Activated CD8-positive, alpha-beta memory T cell treated with anti-CD3 and anti-CD28 coated beads for 36 hours (primary cell): ENCODE measurements at regions not wholly inside any gene's neighbourhood (a gene's known extent, or its start where the extent isn't known, plus 50 kb on each side); places are given as distances from the start of the nearest gene placed in this dataset.

Experiments used
- CTCF ChIA-PET: fragments of 350-600 bp; sonication (Branson Sonifier 250); formaldehyde crosslinking; loops from one replicate; lab custom pipeline; 2021; ENCODE audit warnings: antibody characterized with exemption; lab: Charles Lee
- POLR2A ChIA-PET: fragments of 350-600 bp; sonication (Branson Sonifier 250); formaldehyde crosslinking; loops from one replicate; lab custom pipeline; 2021; ENCODE audit warnings: antibody characterized with exemption; lab: Charles Lee

DNA sequence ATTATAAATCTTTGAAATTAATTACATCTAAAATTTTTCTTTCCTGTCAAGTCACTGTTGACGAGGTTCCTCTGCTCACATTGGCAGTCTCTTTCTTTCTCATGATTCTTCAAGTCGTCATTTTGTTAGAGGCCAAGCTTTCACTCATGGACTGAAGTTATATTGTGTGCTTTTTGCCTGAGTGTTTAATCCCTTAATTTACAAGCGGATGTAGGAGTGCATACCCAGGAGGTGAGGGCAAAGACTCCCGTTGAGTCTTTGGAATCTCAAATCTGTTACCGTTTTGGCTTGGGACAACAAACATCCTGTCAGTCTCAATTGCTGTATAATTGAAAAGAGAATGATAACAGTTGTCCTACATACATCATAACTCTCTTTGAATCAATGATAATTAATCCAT, 345.0 kb downstream of the TRIML1 start:
- CTCF ChIA-PET, result no interaction called here
- POLR2A ChIA-PET, result no interaction called here

DNA sequence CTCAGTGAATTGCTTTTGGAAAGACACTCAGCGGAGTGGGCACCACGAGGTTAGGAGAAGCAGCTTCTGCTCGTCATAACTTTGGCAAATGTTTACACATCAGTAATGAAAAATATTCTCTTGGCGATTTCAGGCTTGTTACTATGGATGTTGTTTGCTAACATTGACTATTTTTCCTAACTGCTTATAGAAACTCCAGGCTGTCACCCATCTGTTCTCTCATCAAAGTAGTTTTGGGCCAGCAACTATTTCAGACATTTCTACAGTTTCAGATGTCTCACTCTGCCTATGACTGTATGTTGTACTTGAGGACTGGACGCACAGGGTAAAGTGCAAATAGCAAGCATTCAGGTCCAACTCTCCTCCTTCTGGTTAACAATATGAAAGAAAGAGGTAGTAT, 346.7 kb downstream of the TRIML1 start:
- ChIA-PET POLR2A (no interaction called here), CTCF (interaction anchor here (0.5 kb wide), 1 partner anchor 98 kb away, joined by 3 read pairs; no protein-coding TSS in a partner anchor)

- CTCF ChIA-PET, result no interaction called here
- POLR2A ChIA-PET, result no interaction called here
These were observed 353.6 kb downstream of the TRIML1 start for GRCh38 chr4:188492886-188493285.

- POLR2A ChIA-PET, result no interaction called here
These were observed 355.9 kb downstream of the TRIML1 start for GRCh38 chr4:188495169-188495568.

DNA sequence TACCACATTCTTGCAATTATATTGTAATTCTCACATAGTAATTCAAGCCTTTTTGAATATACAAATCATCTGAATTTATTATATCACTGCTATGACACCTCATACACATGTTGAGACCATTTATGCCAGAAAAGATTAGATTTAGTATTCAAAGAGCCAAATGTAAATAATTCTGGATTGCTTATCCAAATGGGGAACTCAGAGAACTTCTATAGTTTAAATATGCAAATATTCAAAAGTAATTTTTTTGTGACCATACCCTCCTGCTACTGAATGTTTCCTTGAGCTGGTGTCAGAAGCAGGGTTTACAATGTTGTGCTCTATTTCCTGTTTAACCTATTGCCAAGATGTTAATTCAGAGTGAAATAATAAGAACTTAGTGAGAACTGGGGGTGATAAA, 372.2 kb downstream of the TRIML1 start:
- ChIA-PET POLR2A (no interaction called here), CTCF (no interaction called here)

More at GRCh38 chr4:188495169-188495568, 355.9 kb downstream of the TRIML1 start:
- CTCF ChIA-PET, result no interaction called here

- ChIA-PET POLR2A (no interaction called here), CTCF (no interaction called here)
These were observed 393.5 kb downstream of the TRIML1 start for GRCh38 chr4:188532751-188533150.

DNA sequence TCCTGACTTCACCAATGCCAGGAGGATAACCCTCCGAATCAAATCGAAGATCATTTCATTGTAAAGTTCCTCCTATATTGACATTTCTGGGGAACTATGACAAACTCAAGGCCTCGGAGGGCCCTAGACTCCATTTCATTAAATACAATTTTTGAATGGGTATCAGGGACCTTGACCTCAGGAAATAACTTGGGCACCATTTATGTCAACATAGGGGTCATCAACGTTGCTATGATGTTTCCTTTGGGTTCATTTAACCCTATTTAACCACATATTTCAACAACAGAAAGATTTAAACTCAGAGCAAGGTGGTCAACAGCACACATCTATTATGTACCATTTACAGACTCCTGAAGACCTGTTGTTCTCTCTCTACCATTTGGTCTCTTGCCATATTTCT, 395.1 kb downstream of the TRIML1 start:
- POLR2A ChIA-PET, result no interaction called here

DNA sequence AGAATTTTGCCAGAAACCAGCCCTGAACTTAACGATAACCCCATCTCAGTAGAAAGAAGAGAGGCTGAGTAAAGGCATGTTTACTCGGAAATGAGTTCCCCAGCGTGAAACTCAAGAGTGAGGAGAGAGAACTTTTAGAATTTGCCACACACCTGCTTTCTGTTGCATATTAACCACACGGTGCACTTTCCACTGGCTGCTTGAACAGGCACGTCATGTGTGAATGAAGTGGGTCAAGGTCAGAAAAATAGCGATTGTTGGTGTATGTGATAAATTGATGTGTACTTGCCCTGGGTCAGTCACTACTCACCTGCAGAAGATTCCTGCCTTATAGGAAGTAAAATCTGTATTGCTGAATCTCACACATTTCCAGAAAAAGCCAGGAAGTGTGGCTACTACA, 395.7 kb downstream of the TRIML1 start:
- CTCF ChIA-PET, result no interaction called here
- POLR2A ChIA-PET, result no interaction called here

More for the DNA sequence above, 395.1 kb downstream of the TRIML1 start:
- CTCF ChIA-PET, result no interaction called here

GRCh38 chr4:188536826-188537225, 397.6 kb downstream of the TRIML1 start:
- ChIA-PET CTCF (no interaction called here), POLR2A (no interaction called here)

DNA sequence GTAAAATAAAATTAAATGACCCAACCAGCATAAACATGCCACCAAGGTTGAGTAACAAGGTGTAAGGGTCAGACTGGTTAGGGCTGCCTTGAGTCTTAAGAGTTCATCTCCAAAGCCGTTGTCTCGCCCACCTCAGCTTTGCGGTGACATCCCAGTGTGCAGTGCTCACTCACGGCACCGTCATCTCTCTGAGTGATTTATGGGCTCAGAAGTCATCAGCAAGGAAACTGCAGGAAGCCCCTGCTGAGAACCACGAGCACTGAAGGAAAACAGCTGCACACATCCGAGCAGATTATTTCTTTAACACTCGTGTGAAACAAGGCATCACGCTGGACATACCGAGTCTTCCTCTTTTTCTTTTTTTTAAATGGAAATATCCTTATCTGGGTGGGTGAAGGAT, 411.1 kb downstream of the TRIML1 start:
- ChIA-PET CTCF (no interaction called here), POLR2A (no interaction called here)

- CTCF ChIA-PET, result no interaction called here
- POLR2A ChIA-PET, result no interaction called here
These were observed 411.9 kb downstream of the TRIML1 start for GRCh38 chr4:188551156-188551555.

GRCh38 chr4:188552741-188553275, 413.6 kb downstream of the TRIML1 start:
- ChIA-PET CTCF (no interaction called here), POLR2A (no interaction called here)

DNA sequence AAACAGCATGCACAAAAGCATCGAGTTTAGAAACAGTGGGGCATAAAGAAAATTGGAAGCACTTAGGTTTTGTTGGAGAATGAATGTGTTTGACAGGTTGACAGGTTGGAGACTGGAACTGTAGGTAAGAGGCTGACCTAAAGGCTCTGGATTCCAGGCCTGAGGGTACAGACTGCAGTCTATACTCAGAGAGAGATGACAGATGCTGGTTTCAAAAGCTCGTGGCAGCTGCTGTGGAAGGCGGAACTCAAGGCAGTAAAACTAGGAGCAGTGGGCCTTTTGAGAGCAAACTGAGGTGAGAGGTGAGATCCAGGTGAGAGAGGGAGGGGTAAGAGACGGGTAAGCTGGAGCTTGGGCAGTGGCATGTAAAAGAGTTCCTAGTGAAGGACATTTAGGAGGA, 415.2 kb downstream of the TRIML1 start:
- ChIA-PET CTCF (no interaction called here), POLR2A (no interaction called here)

- POLR2A ChIA-PET, result no interaction called here
- CTCF ChIA-PET, result no interaction called here
These were observed 433.9 kb downstream of the TRIML1 start for GRCh38 chr4:188573104-188573503.

GRCh38 chr4:188578657-188579056, 439.4 kb downstream of the TRIML1 start:
- ChIA-PET POLR2A (no interaction called here), CTCF (no interaction called here)

GRCh38 chr4:188596021-188596420, 456.8 kb downstream of the TRIML1 start:
- POLR2A ChIA-PET, result no interaction called here
- CTCF ChIA-PET, result no interaction called here

DNA sequence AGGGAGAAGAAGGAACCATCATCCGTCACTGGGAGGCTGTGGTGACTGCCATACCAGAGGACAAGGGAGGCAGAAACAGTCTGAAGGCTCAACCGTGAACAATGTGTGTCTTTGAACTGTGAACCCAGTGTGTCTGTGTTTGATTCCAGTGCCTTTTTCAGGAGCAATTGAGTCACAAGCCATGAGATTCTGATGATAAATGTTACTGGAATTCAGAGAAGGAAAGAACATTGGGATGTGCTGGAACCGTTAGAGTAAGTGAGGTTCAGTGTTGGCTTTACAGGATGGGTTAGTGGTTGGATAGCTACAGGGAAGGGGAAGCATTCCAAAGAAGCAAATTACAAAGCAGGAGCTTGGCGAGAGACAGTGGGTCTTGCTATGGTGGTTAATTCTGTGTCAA, 464.4 kb downstream of the TRIML1 start:
- ChIA-PET POLR2A (no interaction called here), CTCF (no interaction called here)

DNA sequence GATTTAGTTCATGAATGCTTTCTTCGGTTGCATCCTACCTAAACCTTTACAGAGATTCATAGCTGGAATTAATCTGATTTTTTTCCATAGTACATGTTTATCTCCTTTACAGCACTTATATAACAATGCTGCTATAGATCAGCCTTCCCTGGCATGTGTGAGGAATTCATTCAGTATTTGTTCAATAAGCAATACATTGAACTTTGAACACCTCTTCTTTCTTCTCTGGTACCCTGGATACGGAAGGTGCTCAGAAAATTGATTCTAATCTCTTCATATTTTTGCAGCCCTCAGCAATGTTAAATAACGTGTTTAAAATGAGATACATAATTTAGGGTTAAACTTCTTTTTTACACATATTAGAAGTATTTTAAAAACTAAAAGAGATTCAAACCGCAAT, 467.4 kb downstream of the TRIML1 start:
- ChIA-PET POLR2A (no interaction called here), CTCF (no interaction called here)

GRCh38 chr4:188611143-188611542, 471.9 kb downstream of the TRIML1 start:
- POLR2A ChIA-PET, result no interaction called here
- CTCF ChIA-PET, result no interaction called here

GRCh38 chr4:188612659-188613058, 473.4 kb downstream of the TRIML1 start:
- ChIA-PET POLR2A (no interaction called here), CTCF (no interaction called here)

DNA sequence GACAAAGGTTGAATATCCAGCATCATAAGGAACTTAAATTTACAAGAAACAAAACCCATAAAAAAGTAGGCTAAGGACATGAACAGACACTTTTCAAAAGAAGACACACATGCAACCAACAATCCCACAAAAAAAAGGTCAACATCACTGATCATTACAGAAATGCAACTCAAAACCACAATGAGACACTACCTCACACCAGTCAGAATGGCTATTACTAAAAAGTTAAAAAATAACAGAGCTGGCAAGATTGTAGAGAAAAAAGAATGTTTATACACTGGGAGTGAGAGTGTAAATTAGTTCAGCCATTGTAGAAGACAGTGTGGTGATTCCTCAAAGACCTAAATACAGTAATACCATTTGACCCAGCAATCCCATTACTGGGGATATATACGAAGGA, 474.7 kb downstream of the TRIML1 start:
- ChIA-PET CTCF (no interaction called here), POLR2A (no interaction called here)

- CTCF ChIA-PET, result no interaction called here
- POLR2A ChIA-PET, result no interaction called here
These were observed 480.4 kb downstream of the TRIML1 start for GRCh38 chr4:188619456-188620149.
